ENCODE measurements at regions not wholly inside any gene's neighbourhood (a gene's known extent, or its start where the extent isn't known, plus 50 kb on each side); places are given as distances from the start of the nearest gene placed in this dataset.

- TF ChIP-seq USF2 (CRISPR knock-in tag; IDR thresholded peaks at IDR 0.05) (no peak), ZNF396 (CRISPR knock-in tag; IDR thresholded peaks at IDR 0.05; ENCODE audit: borderline replicate concordance) (no peak), ZNF425 (CRISPR knock-in tag; conservative IDR thresholded peaks at IDR 0.05) (no peak)
Observed at GRCh38 chr18:2336690-2337392, 234.5 kb downstream of the METTL4 start (continued).

GRCh38 chr18:2337552-2338141 lies 233.7 kb downstream of the METTL4 start:
- no peaks in the 10 kb centered on the region for H3K27me3 Mint-ChIP-seq (ENCODE audit: low read depth)
- TF ChIP-seq SP1 (CRISPR knock-in tag; conservative IDR thresholded peaks at IDR 0.05), result no peak
- peak; percentile 44; the same call in 1 of the 2 replicates for TF ChIP-seq CTCF (IDR thresholded peaks at IDR 0.05)
- CTCF ChIA-PET, result interaction anchor here (1.8 to 2.5 kb wide), 2 partner anchors 205 to 210 kb away, joined by 6 to 18 read pairs; no protein-coding TSS in a partner anchor
- no peaks in the 10 kb centered on the region for H3K4me1 Mint-ChIP-seq
- peaks cover 13% of the 10 kb centered on the region for H3K9me3 Mint-ChIP-seq
- H3K27ac Mint-ChIP-seq, result no peak overlapping the region
- DNase-seq (ENCODE audit: low spot score), result peak; percentile 66
- peak; percentile 69; the same call in 1 of the 2 replicates for ATAC-seq
- no peak overlapping the region for H3K4me3 Mint-ChIP-seq
- POLR2A ChIA-PET, result no interaction called here
- no peaks in the 10 kb centered on the region; the same call in 1 of the 2 replicates for H3K36me3 Mint-ChIP-seq

GRCh38 chr18:2338601-2339000 lies 232.7 kb downstream of the METTL4 start:
- no peaks in the 10 kb centered on the region; the same call in 1 of the 2 replicates for H3K36me3 Mint-ChIP-seq
- ChIA-PET CTCF (interaction anchor here (2.7 kb wide), 1 partner anchor 204 kb away, joined by 8 read pairs; no protein-coding TSS in a partner anchor), POLR2A (no interaction called here)
- no peaks in the 10 kb centered on the region for H3K4me1 Mint-ChIP-seq
- ATAC-seq (no peak), DNase-seq (ENCODE audit: low spot score) (no peak)
- no peak overlapping the region for H3K27ac Mint-ChIP-seq
- peaks cover 9% of the 10 kb centered on the region for H3K9me3 Mint-ChIP-seq
- no peaks in the 10 kb centered on the region for H3K27me3 Mint-ChIP-seq (ENCODE audit: low read depth)
- no peak overlapping the region for H3K4me3 Mint-ChIP-seq
- no peak for TF ChIP-seq ESRRA (CRISPR knock-in tag; IDR thresholded peaks at IDR 0.05; ENCODE audit: borderline replicate concordance)
- no peak for TF ChIP-seq NR1H2 (CRISPR knock-in tag; IDR thresholded peaks at IDR 0.05)
- TF ChIP-seq FOXP1 (CRISPR knock-in tag; IDR thresholded peaks at IDR 0.05; ENCODE audit: borderline replicate concordance), result no peak
- no peak for TF ChIP-seq CREB1 (CRISPR knock-in tag; IDR thresholded peaks at IDR 0.05)
- TF ChIP-seq FOXJ3 (CRISPR knock-in tag; IDR thresholded peaks at IDR 0.05; ENCODE audit: borderline replicate concordance), result no peak
- TF ChIP-seq ETV6 (CRISPR knock-in tag; IDR thresholded peaks at IDR 0.05), result no peak
- TF ChIP-seq ZNF219 (CRISPR knock-in tag; IDR thresholded peaks at IDR 0.05; ENCODE audit: borderline replicate concordance), result no peak
- no peak for TF ChIP-seq E2F1 (CRISPR knock-in tag; IDR thresholded peaks at IDR 0.05)
- no peak for TF ChIP-seq E2F5 (CRISPR knock-in tag; IDR thresholded peaks at IDR 0.05)
- no peak for TF ChIP-seq GTF2I (CRISPR knock-in tag; conservative IDR thresholded peaks at IDR 0.05)
- no peak for TF ChIP-seq ZNF512 (CRISPR knock-in tag; IDR thresholded peaks at IDR 0.05; ENCODE audit: borderline replicate concordance)
- TF ChIP-seq MLX (CRISPR knock-in tag; IDR thresholded peaks at IDR 0.05), result no peak
- TF ChIP-seq PREB (CRISPR knock-in tag; IDR thresholded peaks at IDR 0.05; ENCODE audit: borderline replicate concordance), result no peak
- no peak for TF ChIP-seq ZNF121 (CRISPR knock-in tag; IDR thresholded peaks at IDR 0.05)

All from WTC11 (cell line).